ENCODE measurements at regions not wholly inside any gene's neighbourhood (a gene's known extent, or its start where the extent isn't known, plus 50 kb on each side); places are given as distances from the start of the nearest gene placed in this dataset.
A peak's percentile ranks its signal among the peaks of the same experiment; 100 is the strongest.

DNA sequence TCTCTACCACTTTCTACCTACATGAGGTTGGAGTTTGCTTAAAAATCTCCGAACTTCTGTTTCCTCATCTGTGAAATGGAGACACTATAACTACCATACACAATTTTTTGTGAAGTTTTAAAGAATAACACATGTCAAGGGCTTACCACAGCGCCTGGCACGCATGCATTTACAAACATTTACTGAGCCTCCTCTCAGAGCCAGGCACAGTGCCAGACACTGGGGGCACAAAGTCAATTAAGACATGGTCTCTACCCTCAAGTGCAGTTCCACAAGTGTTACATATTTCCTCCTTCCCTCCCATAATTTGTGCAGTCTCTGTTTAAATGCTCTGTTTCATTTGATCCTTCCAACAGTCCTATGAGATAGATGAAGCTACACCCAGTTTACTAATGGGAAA lies 356.4 kb upstream of the ESRRG start:
- peak overlapping the region; percentile 67 to 80 (median 75) for H3K27ac ChIP-seq (replicated peaks in 1 of 4)
- H3K4me3 ChIP-seq: no peak overlapping the region
- H3K9me3 ChIP-seq: no peaks in the 10 kb centered on the region
- WGBS: 74% methylated on average over 3 of the region's 3 CpGs
- H3K4me1 ChIP-seq: peaks cover 7 to 52% (median 41%) of the 10 kb centered on the region in 4 donors
- TF ChIP-seq, protein P1, sequence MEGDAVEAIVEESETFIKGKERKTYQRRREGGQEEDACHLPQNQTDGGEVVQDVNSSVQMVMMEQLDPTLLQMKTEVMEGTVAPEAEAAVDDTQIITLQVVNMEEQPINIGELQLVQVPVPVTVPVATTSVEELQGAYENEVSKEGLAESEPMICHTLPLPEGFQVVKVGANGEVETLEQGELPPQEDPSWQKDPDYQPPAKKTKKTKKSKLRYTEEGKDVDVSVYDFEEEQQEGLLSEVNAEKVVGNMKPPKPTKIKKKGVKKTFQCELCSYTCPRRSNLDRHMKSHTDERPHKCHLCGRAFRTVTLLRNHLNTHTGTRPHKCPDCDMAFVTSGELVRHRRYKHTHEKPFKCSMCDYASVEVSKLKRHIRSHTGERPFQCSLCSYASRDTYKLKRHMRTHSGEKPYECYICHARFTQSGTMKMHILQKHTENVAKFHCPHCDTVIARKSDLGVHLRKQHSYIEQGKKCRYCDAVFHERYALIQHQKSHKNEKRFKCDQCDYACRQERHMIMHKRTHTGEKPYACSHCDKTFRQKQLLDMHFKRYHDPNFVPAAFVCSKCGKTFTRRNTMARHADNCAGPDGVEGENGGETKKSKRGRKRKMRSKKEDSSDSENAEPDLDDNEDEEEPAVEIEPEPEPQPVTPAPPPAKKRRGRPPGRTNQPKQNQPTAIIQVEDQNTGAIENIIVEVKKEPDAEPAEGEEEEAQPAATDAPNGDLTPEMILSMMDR (IDR thresholded peaks at IDR 0.05): no peak
- TF ChIP-seq EP300 (IDR thresholded peaks at IDR 0.05) (no peak), POLR2AphosphoS5 (IDR thresholded peaks at IDR 0.05) (no peak), POLR2A (IDR thresholded peaks at IDR 0.05; ENCODE audit: low read depth) (no peak)
- H3K36me3 ChIP-seq: no peaks in the 10 kb centered on the region
- intact Hi-C loops (cut with DNase I): no loop called here
- no peak for DNase-seq (ENCODE audit: extremely low spot score)
- no peaks in the 10 kb centered on the region for H3K27me3 ChIP-seq

DNA sequence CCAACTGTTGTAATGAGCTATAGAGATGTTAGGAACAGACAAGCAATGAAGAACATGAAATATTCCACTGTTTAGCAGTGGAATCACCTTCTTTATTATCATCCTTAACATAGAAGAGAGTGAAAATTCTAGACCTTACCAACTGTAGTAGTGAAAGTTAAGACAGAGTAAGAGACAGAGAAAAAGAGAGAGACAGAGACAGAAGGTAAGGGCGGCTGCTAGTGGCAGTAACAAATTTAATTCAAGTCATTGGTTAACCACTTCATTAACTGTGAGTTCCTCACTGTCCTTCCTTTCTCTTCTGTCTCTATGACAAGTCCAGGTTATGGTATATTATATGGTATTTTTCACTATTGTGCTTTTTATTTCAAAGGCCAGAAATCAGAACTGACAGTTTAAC lies 355.7 kb upstream of the ESRRG start:
- peaks cover 7 to 52% (median 41%) of the 10 kb centered on the region in 4 donors for H3K4me1 ChIP-seq
- 46% methylated on average over 1 of the region's 1 CpG for WGBS
- peak overlapping the region in 1 of 4 donors; percentile 36 for H3K4me3 ChIP-seq
- no peaks in the 10 kb centered on the region for H3K9me3 ChIP-seq
- DNase-seq (ENCODE audit: extremely low spot score): no peak
- intact Hi-C loops (cut with DNase I): no loop called here
- H3K27ac ChIP-seq (replicated peaks in 1 of 4): peak overlapping the region; percentile 67 to 80 (median 75)
- TF ChIP-seq, protein P1 (IDR thresholded peaks at IDR 0.05): no peak
- TF ChIP-seq POLR2A (IDR thresholded peaks at IDR 0.05; ENCODE audit: low read depth) (no peak), POLR2AphosphoS5 (IDR thresholded peaks at IDR 0.05) (no peak), EP300 (IDR thresholded peaks at IDR 0.05) (no peak)
- H3K36me3 ChIP-seq: no peaks in the 10 kb centered on the region
- no peaks in the 10 kb centered on the region for H3K27me3 ChIP-seq

DNA sequence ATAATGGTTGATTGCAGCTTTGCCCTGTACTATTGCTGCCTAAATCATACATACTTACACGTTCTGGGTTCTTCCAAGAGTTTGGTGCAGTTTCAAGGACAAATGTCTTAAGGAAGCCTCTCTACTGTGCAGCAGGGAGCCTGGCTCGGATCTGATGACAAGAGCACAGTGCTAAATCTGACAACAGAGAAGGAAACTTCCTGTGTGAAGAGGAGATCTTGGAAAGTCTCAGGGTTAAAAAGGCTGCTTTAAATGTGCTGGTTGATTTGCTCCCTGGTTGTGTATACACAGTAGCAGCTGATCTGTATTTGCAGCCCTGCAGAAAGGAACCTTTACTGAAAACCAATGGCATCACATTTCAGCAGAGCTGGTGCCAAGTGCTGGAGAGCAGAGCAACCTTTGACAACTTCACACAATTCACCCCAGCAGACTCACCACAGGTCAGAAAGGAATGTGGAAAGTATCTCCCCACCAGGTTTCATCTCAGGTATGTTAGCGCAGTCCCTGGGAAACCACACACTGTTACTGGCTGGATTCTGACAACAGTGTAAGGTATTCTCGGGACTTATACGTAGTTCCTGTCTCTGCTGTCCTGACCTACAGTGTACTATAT lies 355.0 kb upstream of the ESRRG start:
- H3K36me3 ChIP-seq: no peaks in the 10 kb centered on the region
- WGBS: 38% methylated on average over 5 of the region's 5 CpGs
- peak overlapping the region; percentile 8 to 46 (median 34) for H3K4me3 ChIP-seq
- intact Hi-C loops (cut with DNase I): no loop called here
- peak overlapping the region; percentile 67 to 80 (median 75) for H3K27ac ChIP-seq (replicated peaks in 1 of 4)
- TF ChIP-seq, protein P1 (IDR thresholded peaks at IDR 0.05): no peak
- TF ChIP-seq EP300 (IDR thresholded peaks at IDR 0.05): no peak
- no peak for TF ChIP-seq POLR2A (IDR thresholded peaks at IDR 0.05; ENCODE audit: low read depth)
- TF ChIP-seq POLR2AphosphoS5 (IDR thresholded peaks at IDR 0.05): no peak
- no peak for DNase-seq (ENCODE audit: extremely low spot score)
- no peaks in the 10 kb centered on the region for H3K27me3 ChIP-seq
- H3K4me1 ChIP-seq: peaks cover 7 to 55% (median 41%) of the 10 kb centered on the region in 4 donors
- no peaks in the 10 kb centered on the region for H3K9me3 ChIP-seq

DNA sequence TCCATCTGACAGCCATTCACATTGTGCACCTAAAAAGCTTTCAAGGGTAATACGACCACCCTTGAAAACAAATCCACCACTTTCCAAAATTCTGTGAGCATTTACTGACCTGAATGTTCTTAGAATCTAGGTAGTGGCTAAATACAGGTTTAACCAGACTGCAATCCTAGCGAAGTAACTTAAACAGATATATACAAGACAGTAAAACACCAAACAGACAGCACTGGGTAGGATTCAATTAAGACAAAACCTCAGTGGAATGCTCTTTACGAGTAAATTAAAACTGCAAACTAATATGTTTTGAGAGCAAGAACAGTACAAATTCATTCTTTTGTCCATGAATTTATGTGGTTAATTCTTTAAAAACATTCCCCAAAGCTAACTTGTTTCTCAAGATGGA lies 354.2 kb upstream of the ESRRG start:
- intact Hi-C loops (cut with DNase I): no loop called here

More for the DNA sequence above, 354.2 kb upstream of the ESRRG start:
- Histone ChIP-seq H3K27me3 (no peaks in the 10 kb centered on the region), H3K4me3 (peak overlapping the region; percentile 8 to 46 (median 34)), H3K27ac (replicated peaks in 1 of 4) (peak overlapping the region; percentile 67 to 80 (median 75)), H3K4me1 (peaks cover 7 to 61% (median 41%) of the 10 kb centered on the region in 4 donors), H3K36me3 (no peaks in the 10 kb centered on the region), H3K9me3 (no peaks in the 10 kb centered on the region)
- WGBS: 43% methylated on average over 3 of the region's 3 CpGs
- DNase-seq (ENCODE audit: extremely low spot score): no peak
- TF ChIP-seq POLR2AphosphoS5 (IDR thresholded peaks at IDR 0.05): no peak
- TF ChIP-seq EP300 (IDR thresholded peaks at IDR 0.05): no peak
- TF ChIP-seq POLR2A (IDR thresholded peaks at IDR 0.05; ENCODE audit: low read depth): no peak
- TF ChIP-seq, protein P1 (IDR thresholded peaks at IDR 0.05): no peak
